ENCODE measurements at regions not wholly inside any gene's neighbourhood (a gene's known extent, or its start where the extent isn't known, plus 50 kb on each side); places are given as distances from the start of the nearest gene placed in this dataset.

DNA sequence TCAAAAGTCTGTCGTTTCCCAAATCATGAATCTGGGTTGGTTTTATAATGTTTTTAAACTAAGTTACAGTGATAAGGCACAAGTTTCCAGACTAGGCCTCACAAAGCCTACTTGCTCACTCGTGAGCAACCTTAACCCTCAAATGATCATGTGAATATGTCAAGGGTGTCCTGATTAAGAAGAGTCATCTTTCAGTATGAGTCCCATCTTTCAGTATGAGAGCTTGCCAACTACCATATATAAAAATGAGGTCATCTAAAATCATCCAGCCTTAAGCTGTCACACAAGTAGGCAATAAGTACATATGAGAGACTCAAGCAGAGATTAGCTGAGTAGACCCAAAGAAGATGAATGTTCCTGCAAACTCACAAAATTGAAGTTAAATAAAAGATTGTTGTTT is 668.4 kb upstream of the FAM174A start:
- Mint-ChIP-seq H3K9me3 (peaks cover 4% of the 10 kb centered on the region), H3K27me3 (ENCODE audit: low read depth) (no peaks in the 10 kb centered on the region), H3K27ac (no peak overlapping the region), H3K4me1 (no peaks in the 10 kb centered on the region), H3K4me3 (no peak overlapping the region), H3K36me3 (ENCODE audit: low read depth) (no peaks in the 10 kb centered on the region)
- TF ChIP-seq, protein P1, sequence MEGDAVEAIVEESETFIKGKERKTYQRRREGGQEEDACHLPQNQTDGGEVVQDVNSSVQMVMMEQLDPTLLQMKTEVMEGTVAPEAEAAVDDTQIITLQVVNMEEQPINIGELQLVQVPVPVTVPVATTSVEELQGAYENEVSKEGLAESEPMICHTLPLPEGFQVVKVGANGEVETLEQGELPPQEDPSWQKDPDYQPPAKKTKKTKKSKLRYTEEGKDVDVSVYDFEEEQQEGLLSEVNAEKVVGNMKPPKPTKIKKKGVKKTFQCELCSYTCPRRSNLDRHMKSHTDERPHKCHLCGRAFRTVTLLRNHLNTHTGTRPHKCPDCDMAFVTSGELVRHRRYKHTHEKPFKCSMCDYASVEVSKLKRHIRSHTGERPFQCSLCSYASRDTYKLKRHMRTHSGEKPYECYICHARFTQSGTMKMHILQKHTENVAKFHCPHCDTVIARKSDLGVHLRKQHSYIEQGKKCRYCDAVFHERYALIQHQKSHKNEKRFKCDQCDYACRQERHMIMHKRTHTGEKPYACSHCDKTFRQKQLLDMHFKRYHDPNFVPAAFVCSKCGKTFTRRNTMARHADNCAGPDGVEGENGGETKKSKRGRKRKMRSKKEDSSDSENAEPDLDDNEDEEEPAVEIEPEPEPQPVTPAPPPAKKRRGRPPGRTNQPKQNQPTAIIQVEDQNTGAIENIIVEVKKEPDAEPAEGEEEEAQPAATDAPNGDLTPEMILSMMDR (IDR thresholded peaks at IDR 0.05; ENCODE audit: unreplicated experiment in 3 of 3) = no peak

DNA sequence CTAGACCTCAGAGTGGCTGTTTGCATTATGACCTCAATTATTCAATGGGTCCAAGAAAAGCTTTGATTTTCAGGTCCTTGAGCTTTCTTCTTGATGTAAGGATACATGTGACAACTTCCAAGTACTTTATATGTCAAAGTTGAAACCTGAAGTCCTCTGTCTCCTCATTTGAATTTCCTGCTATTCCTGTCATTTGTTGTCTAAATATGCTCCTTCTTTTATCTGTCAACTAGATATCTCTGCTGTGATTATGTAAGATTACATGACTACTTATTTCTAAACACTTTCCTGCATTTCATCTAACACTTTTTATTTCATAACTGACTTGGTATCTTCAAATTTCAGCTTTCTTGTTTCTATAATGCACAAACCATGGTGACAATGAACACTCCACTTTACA is 670.0 kb upstream of the FAM174A start:
- TF ChIP-seq, protein P1 (IDR thresholded peaks at IDR 0.05; ENCODE audit: unreplicated experiment in 3 of 3) = no peak
- no peaks in the 10 kb centered on the region for H3K27me3 Mint-ChIP-seq (ENCODE audit: low read depth)

DNA sequence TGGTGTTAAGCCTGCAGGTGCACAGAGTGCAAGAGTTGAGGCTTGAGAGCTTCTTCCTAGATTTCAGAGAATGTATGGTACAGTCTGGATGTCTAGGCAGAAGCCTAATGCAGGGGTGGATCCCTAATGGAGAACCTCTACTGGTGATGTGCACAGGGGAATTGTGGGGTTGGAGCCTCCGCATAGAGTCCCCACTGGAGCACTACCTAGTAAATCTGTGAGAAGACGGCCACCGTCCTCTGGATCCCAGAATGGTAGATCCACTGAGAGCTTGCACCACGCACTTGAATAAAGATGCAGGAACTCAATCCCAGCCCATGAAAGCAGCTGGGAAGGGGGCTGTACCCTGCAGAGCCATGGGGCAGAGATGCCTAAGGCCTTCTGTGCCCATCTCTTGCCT is 699.4 kb upstream of the FAM174A start:
- TF ChIP-seq, protein P1 (IDR thresholded peaks at IDR 0.05; ENCODE audit: unreplicated experiment in 3 of 3) = no peak
- Mint-ChIP-seq H3K27me3 (ENCODE audit: low read depth) (no peaks in the 10 kb centered on the region), H3K4me1 (no peaks in the 10 kb centered on the region), H3K27ac (no peak overlapping the region), H3K36me3 (ENCODE audit: low read depth) (no peaks in the 10 kb centered on the region), H3K9me3 (no peaks in the 10 kb centered on the region), H3K4me3 (no peak overlapping the region)

More for the DNA sequence above, 670.0 kb upstream of the FAM174A start:
- H3K4me3 Mint-ChIP-seq = no peak overlapping the region
- H3K36me3 Mint-ChIP-seq (ENCODE audit: low read depth) = no peaks in the 10 kb centered on the region
- peaks cover 4% of the 10 kb centered on the region for H3K9me3 Mint-ChIP-seq
- H3K4me1 Mint-ChIP-seq = no peaks in the 10 kb centered on the region
- no peak overlapping the region for H3K27ac Mint-ChIP-seq

DNA sequence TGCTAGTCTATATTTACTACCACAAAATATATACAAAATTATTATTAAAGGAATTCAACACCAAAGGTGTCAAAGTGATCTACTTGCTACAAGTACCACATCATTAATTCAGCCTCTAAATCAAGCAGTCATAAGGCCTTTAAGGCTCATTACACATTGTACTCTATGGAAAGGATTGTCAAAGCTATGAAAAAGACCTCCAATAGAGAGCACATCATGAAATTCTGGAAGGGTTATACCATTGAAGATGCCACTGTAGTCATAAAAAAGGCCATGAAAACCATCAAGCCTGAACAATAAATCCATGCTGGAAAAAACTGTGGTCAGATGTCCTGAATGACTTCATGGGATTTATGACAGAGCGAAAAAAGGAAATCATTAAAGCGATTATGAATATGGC is 708.0 kb upstream of the FAM174A start:
- Mint-ChIP-seq H3K4me3 (no peak overlapping the region), H3K27ac (no peak overlapping the region), H3K36me3 (ENCODE audit: low read depth) (no peaks in the 10 kb centered on the region), H3K27me3 (ENCODE audit: low read depth) (no peaks in the 10 kb centered on the region), H3K9me3 (no peaks in the 10 kb centered on the region), H3K4me1 (no peaks in the 10 kb centered on the region)
- TF ChIP-seq, protein P1 (IDR thresholded peaks at IDR 0.05; ENCODE audit: unreplicated experiment in 3 of 3) = no peak

DNA sequence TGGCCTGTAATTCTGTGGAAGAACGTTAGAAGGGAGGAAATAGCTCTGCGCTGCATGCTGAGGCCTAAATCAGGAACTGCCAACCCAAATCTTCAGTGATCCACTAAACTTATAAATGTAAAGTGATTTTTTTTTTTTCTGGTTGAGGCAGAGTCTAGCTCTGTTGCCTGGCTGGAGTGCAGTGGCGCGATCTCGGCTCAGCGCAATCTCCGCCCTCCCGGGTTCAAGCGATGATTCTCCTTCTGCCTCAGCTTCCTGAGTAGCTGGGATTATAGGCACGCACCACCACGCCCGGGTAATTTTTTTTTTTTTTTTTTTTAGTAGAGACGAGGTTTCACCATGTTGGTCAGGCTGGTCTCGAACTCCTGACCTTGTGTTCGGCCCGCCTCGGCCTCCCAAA is 717.4 kb upstream of the FAM174A start:
- TF ChIP-seq, protein P1 (IDR thresholded peaks at IDR 0.05; ENCODE audit: unreplicated experiment in 3 of 3) = no peak
- no peak overlapping the region for H3K27ac Mint-ChIP-seq
- no peaks in the 10 kb centered on the region for H3K27me3 Mint-ChIP-seq (ENCODE audit: low read depth)
- H3K4me1 Mint-ChIP-seq = no peaks in the 10 kb centered on the region
- H3K36me3 Mint-ChIP-seq (ENCODE audit: low read depth) = no peaks in the 10 kb centered on the region
- no peak overlapping the region for H3K4me3 Mint-ChIP-seq
- H3K9me3 Mint-ChIP-seq = no peaks in the 10 kb centered on the region

DNA sequence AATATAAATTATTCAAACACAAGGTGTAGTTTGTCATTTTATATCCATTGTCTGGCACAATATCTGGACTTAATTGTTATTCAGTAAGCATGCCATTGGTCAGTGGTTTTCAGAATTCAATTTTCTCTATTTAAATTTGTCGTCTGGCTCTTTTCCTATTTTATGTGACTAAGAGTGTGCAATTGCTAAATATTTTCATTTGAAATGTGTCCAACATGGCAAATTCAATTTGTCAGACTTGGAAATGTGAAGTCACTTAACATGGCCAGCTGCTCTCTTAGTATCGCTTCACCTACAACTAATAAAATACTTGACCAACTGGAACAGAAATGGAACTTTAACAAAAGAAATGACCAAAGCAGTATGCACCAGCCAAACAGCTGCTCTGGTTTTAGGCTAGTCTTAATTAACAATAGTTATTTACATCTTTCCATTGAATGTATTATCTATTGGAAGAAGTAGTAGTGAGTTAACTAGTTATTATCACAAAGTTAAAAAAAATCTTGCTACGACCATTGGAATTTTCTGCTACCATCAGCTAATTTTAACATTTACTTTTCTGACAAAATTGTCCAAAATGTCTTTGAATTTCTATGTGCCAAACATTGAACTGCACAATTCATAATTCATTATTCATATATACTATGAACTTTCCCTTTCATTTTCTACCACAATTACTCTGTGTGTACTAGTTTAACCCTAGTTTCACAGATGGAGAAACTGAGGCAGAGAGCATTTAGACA is 720.7 kb upstream of the FAM174A start:
- TF ChIP-seq, protein P1 (IDR thresholded peaks at IDR 0.05; ENCODE audit: unreplicated experiment in 3 of 3) = no peak
- Mint-ChIP-seq H3K27me3 (ENCODE audit: low read depth) (no peaks in the 10 kb centered on the region), H3K36me3 (ENCODE audit: low read depth) (no peaks in the 10 kb centered on the region)

More for the DNA sequence above, 720.7 kb upstream of the FAM174A start:
- H3K27ac Mint-ChIP-seq = no peak overlapping the region
- H3K4me3 Mint-ChIP-seq = no peak overlapping the region
- H3K4me1 Mint-ChIP-seq = no peaks in the 10 kb centered on the region
- H3K9me3 Mint-ChIP-seq = no peaks in the 10 kb centered on the region

Measured in nephron (organoid).